ENCODE measurements at regions not wholly inside any gene's neighbourhood (a gene's known extent, or its start where the extent isn't known, plus 50 kb on each side); places are given as distances from the start of the nearest gene placed in this dataset.

- FAIRE-seq = no peak
These were observed 1985.1 kb upstream of the CELF4 start for GRCh38 chr18:39550701-39551100.

- FAIRE-seq = no peak
These were observed 1983.5 kb upstream of the CELF4 start for GRCh38 chr18:39549144-39549543.

- no peak for FAIRE-seq
These were observed 1966.1 kb upstream of the CELF4 start for GRCh38 chr18:39531659-39532058.

GRCh38 chr18:39529358-39529757 lies 1963.8 kb upstream of the CELF4 start:
- FAIRE-seq = no peak

GRCh38 chr18:39527465-39527864 lies 1961.9 kb upstream of the CELF4 start:
- no peak for FAIRE-seq

- FAIRE-seq = no peak
These were observed 1958.8 kb upstream of the CELF4 start for GRCh38 chr18:39524370-39524769.

GRCh38 chr18:39523281-39523680 lies 1957.7 kb upstream of the CELF4 start:
- no peak for FAIRE-seq

- FAIRE-seq = no peak
These were observed 1955.6 kb upstream of the CELF4 start for GRCh38 chr18:39521164-39521563.

GRCh38 chr18:39519741-39520140 lies 1954.1 kb upstream of the CELF4 start:
- no peak for FAIRE-seq

GRCh38 chr18:39515299-39515698 lies 1949.7 kb upstream of the CELF4 start:
- no peak for FAIRE-seq

- FAIRE-seq = no peak
These were observed 1947.6 kb upstream of the CELF4 start for GRCh38 chr18:39513186-39513585.

GRCh38 chr18:39506581-39507330 lies 1941.2 kb upstream of the CELF4 start:
- no peak for FAIRE-seq

- no peak for FAIRE-seq
These were observed 1934.7 kb upstream of the CELF4 start for GRCh38 chr18:39500306-39500705.

GRCh38 chr18:39497821-39498220 lies 1932.2 kb upstream of the CELF4 start:
- FAIRE-seq = no peak

GRCh38 chr18:39496986-39497385 lies 1931.4 kb upstream of the CELF4 start:
- FAIRE-seq = no peak

GRCh38 chr18:39494211-39494896 lies 1928.8 kb upstream of the CELF4 start:
- FAIRE-seq = no peak

- FAIRE-seq = no peak
These were observed 1925.8 kb upstream of the CELF4 start for GRCh38 chr18:39491408-39491807.

GRCh38 chr18:39489431-39489830 lies 1923.8 kb upstream of the CELF4 start:
- no peak for FAIRE-seq

GRCh38 chr18:39487932-39488331 lies 1922.3 kb upstream of the CELF4 start:
- no peak for FAIRE-seq

GRCh38 chr18:39486268-39486667 lies 1920.7 kb upstream of the CELF4 start:
- FAIRE-seq = no peak

GRCh38 chr18:39485696-39486095 lies 1920.1 kb upstream of the CELF4 start:
- FAIRE-seq = no peak

- FAIRE-seq = no peak
These were observed 1915.7 kb upstream of the CELF4 start for GRCh38 chr18:39481281-39481680.

GRCh38 chr18:39480494-39481195 lies 1915.0 kb upstream of the CELF4 start:
- FAIRE-seq = no peak

- no peak for FAIRE-seq
These were observed 1898.4 kb upstream of the CELF4 start for GRCh38 chr18:39464006-39464405.

Measured in TTC549 (cell line).